Glomerular visceral epithelial cell (primary cell): ENCODE measurements at regions not wholly inside any gene's neighbourhood (a gene's known extent, or its start where the extent isn't known, plus 50 kb on each side); places are given as distances from the start of the nearest gene placed in this dataset.

Experiments used
- DNase-seq: peaks from one replicate; pipeline ENCODE4 v3.0.0-alpha.2; 2016; ENCODE audit errors: extremely low spot score

DNA sequence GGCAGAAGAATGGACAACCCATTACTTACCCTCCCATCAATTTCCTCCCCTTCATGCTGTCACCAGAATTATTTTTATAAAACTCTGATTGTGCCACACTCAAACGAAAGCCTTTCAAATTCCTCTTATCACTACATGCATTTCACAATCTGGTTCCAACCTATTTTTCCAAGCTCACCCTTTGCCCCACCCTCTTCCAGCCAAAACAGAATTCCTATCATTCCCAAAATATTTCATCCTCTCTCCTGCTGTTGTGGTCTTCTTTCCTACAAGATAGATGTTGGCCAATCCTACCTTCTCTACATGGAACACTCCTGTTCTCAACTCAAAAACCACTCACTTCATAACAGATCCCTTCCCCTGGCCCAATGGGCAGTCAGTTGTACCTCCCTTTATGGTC lies 111.5 kb downstream of the ELAPOR2 start:
- DNase-seq = no peak

DNA sequence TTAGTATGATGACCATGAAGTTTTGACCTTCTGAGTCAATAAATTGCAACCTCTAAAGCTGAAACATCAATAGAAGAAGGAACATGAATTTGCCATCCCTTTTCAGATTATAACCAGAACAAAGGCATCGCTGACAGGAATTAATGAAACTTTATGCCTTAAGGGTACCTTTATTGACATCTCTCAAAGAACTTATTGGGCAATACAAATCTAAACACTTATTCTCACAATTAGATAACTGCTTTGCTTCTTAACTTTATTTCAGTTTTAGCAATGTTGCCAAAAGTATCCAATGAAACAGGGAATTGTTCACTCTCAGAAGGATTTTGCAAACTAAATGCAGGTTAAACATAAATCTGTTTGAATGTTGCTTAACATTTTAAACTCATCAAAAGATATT lies 116.0 kb downstream of the ELAPOR2 start:
- no peak for DNase-seq

DNA sequence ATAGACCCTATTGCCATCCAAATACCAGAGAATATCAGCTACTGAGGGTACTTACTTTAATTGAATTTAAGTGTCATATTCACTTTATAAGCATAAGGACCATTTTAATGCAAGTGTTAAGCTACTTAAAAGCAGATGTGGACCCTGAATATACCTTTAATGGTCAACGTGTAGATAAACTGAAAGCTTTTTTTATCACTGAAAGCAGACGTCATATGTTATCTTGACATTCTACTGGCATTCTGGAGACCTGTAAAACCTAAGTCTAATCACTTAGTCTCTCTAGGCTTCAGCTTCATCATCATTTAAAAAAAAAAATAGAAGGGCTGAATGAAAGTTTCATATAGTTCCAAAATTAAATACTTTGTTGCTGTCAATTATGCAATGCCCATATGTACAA lies 116.5 kb downstream of the ELAPOR2 start:
- DNase-seq = no peak

DNA sequence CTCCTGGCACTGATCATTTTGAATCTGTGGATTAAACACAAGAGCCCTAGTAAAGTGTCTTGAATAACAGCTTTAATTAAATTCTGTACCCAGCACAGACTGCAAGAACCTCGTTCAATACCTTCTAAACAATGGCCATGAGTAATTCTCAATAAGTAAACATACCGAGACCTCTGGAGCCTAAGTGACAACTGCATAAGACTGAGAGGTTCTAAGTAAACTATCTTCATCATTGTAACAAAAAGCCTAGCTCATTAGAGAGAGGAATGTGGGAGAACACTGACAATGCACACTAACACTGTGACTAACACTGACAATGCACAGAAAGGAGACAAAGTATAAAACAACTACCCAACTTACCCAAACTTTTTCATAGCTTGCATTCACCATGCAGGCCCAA lies 117.4 kb downstream of the ELAPOR2 start:
- no peak for DNase-seq

DNA sequence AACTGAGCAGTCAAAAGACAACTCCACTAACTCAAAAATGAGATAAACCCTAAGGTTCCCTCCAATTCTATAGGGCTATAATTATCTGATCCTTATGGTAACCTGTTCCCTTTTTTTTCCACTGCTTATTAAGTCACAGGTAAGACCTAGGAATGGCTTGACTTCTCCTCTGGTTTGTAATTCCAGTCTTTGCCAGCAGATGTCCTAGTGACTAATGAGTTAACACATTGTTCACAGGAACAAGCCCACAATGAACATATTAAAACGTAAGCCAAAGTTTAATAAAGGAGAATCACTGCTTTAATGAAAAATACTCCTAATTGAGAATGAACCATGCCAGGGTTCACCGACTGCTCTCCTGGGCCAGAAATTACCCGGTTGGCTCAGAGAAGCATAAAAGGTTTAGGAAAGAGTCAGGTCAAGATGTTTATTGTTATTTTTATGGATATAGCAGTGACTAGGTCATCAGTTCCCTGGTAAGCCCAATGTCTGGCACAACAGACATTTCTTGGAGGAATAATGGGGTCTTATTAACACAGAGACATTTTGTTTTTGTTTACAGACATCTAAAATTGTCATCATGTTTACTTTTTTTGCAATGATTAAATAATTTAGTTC lies 120.1 kb downstream of the ELAPOR2 start:
- DNase-seq = peak; percentile 56

DNA sequence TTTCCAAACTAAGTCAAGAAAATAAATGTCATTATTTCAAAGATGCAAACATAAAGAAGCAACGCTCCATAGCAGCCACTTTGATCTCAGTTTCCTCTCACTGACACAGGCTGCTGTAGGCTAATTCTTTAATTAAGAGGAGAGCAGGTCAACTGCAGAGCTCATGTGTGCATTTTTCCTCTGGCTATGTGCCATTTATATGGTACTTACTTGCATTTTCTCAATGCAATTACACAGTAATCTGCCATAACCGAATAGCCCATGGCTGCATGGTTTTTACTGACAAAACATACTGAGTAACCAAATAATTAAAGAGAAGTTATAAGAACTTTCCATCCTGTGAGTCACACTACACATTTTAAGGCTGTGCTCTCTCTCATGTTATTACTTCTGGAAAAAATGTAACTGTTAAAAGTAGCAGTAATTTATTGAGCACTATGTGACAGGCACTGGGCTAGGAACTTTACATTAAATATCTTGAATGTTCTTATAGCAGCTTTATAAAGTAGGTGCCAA lies 122.0 kb downstream of the ELAPOR2 start:
- DNase-seq = no peak

DNA sequence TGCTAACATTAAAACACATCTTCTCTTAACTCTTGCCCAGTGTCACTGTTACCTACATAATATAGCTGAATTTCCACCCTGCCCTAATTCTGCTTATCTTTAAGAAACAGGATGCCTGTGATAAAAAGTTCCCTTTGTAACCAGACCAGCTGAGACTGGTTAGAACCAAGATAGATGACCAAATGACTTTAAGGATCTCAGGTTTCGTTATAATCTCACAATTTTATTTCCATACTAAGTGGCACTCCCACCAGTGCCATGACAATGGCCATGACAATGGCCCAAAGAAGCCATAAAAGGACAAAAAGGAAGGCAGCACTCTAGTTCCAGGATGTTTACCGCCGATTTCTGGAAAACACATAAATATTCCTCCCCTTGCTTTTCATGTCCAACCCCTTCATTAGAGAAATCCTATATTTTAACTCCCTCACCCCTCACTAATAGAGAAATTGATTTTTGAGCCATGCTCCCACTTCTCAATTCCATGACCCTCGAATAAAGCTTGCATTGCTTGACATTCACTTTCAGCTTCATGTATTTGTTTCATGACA lies 126.1 kb downstream of the ELAPOR2 start:
- DNase-seq = no peak

DNA sequence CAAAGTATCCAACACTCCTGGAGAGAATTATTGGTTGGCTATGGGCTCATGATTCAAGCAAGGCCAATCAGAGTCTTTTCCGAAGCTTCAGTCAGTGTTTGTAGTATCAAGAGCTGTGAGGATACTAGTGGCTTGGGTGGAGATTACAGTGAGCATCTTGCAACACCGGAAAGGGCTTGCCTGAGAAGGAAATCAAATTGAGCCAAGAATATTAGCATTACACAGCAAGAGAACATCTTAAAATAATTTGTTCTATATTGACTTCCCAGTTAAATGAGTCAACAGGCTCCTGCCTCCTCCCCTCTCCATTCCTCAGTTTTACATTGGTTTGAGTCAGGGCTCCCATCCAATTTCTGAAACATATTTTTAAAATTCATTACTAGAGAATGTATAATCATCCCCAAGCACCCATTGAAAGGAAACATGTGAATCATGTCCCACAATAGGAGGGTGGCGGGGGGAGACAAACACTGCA lies 127.4 kb downstream of the ELAPOR2 start:
- DNase-seq = no peak

DNA sequence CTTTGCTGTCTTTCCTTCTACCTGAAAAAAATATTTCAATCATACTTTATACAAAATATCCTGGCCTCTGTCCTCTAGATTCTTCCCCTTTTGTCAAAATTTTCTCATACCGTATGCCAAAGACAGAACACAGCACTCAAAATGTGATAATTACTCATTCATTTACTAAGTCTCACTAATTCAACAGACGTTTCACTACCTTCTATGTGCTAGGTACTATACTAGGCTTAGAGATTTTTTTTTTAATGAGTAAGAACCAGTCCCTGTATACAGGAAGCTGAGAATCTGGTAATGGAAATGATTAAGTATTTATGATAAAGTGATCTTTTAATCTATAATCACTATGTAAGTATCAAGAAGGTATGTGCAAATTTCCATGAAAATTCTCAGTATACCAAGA lies 128.0 kb downstream of the ELAPOR2 start:
- no peak for DNase-seq

DNA sequence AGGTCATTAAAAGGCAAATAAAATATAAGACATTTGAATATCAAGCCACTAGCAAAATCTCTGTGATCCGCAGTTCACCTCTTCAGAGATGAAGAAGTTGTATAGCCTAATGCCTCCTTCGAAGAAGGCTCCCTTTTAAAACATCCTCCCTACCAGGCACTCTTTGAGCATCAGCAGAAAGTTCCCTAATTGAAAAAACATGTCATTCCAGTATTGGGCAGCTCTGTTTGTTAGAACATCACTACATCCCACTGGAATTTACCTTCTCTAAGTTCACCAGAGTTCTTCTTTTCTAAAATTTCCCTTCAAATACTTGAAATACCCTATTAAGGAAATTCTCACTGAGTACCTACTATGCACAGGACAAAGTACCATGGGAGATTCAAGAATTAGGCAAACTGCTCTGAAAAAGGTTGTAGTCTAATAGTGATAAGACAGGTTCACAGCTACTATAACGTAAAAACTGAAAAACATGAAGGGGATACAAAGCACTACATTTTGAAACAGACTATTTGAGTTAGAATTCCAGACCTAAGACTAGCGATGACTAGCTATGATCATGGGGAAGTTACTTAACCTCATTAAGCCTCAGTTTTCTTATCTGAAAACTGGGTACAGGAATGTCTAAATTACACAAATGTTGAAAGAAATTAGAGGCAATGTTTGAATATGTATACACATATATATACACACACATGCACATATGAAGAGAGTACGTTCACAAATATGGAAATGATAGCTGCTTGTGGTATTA lies 128.7 kb downstream of the ELAPOR2 start:
- DNase-seq = no peak

DNA sequence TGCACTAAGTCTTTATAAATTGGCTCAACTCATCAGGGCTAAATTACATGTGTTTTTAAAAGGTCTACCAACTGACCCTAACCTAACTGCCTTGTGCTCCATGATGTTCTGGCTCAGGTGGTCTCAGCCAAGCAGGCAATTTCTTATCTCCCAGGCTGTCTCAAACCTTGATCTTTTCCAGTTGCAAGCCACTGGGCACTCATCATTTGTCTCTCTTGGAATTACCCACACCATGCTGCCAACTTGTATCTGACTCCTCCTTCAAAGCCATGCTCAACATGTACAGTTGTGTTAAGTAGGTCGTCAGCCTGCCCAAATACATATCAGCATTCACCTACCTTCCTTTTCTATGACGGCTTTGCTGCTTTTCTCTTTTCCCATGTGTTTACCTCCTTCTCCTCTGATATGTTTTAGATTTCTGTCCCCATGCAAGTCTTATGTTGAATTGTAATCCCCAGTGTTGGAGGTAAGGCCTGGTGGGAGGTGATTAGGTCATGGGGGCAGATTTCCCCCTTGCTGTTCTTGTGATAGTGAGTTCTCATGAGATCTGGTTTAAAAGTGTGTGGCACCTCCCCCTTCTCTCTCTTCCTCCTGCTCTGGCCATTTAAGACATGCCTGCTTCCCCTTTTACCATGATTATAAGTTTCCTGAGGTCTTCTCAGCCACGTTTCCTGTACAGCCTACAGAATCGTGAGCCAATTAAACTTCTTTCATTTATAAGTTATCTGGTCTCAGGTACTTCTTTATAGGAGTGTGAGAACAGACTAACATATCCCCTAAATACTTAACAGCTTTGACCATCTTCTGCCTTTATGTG lies 130.0 kb downstream of the ELAPOR2 start:
- DNase-seq = no peak

DNA sequence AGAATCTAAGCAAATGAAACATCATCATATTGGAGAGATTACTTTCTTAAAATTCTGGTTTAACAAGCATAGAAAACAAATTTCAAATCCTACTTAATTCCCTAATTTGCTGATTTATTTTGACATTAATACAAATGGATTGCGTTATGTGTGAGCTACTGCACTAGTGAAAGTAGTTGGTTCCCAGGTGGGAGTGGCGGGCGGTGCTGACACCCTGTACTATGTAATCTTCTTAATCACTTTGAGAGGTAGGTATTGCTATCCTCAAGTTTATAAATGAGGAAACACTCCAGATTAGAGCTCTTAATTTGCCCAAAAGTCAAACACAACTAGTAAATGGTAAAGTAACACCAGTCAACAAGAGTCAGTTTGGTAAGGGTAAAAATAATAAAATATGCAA lies 131.1 kb downstream of the ELAPOR2 start:
- DNase-seq = no peak

DNA sequence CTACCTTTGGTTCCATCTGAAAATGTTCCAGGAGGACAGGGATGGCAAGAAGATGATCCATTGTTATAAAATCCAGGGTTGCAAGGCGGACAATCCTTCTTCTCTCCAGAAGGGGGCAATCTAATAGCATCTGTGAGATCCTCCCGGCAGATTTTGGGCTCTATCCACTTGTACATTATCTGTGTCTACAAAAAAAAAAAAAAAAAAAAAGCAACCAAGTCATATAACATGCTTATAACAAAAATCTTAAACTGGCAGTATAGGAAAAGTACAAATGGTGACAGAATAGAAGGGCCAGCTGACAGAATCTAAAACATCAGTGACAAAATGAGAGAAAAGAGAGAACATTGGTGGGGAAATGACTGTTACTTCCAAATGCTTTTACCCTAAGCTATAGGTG lies 132.7 kb downstream of the ELAPOR2 start:
- peak; percentile 12 for DNase-seq

DNA sequence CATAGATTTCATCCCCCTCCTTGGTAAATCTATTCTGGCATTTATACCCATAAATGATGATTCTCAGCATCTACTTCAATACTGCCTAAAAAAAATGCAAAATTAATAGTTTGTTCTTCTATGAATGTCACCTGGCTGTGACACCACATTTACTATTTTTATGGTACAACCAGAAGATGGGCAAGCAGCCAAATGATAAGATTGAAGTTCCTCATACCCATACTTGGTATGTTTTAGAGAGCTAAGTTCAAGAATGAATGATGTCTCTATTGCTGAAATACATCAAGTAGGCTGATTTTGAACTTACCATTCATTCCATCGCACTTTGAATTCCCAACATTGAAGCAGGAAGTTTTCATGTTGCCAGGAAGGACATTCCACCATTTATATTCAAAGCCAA lies 134.2 kb downstream of the ELAPOR2 start:
- DNase-seq = no peak

DNA sequence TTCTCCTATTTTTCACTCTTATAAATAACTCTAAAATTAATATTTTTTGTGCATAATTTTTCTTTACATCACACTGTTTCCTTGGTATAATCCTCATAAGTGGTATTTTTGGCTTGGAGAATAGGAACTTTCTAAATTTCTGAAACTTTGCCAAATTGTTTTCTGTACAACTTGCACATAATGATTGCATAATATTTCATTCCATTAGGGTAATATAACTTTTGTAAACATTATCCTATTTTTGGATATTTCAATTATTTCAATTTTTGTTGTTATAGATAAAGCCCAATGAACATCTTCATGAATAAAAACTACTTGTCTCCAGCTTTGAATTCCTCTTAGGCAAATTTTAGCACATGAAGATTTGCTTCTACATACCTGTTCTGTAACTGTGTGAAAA lies 135.9 kb downstream of the ELAPOR2 start:
- DNase-seq = no peak

DNA sequence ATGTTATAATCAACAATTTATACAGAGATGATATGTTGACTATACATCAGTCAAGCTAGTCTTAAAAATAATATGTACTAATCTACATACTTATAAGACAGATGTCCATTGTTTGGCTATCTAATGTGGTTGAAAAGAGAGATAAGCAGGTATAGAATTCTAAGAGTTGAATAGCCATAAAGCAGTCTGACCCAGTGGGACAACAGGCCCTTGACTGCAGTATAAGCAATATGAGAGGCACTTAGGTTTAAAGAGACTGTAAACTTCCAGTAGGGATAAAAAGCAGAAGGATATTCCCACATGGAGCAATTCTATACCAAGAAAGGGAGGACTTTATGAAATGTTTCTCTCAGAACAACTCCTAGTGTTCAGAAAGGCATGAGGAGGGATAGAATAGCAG lies 139.3 kb downstream of the ELAPOR2 start:
- DNase-seq = no peak

DNA sequence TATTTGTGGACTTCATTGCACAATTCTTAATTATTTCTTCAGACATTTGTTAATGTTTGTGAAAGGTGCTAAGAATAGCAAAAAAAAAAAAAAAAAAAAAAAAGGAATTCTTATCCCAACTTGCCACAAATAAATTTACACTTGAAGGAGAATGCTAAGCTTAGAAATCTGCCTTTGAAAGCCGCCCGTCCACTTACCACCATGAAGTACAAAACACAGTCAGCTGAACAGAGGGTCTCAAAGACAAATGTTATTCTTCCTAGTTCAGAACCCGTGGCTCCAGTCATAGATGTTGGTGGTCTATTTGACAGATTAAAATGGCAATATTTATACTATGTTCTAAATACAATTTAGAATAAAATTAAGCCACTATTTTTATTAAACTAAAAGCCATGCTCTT lies 141.2 kb downstream of the ELAPOR2 start:
- DNase-seq = no peak

DNA sequence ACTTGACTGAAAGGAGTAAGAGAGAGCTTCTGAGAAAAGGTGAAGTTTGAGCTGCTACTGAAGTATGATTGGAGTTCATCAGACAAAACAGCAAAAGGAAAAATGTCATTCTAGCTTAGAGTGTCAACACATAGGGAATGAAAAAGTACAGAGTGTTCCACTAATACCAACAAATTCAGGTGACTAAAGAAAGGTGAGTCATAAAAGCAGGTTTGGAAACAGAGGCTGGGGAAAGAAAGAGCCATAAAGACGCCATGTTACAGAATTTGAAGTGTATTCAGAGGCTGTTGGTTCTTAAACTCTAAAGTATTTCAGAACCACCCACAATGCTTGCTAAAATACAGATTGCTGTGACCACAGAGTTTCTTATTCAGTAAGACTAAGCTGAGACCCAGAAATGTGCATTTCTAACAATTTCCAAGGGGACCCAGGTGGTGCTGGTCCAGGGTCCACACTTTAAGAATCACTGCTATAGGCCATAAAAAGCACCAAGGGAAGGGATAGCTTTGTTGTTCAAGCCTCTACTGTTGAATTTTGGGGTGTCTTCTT lies 143.1 kb downstream of the ELAPOR2 start:
- DNase-seq = no peak

DNA sequence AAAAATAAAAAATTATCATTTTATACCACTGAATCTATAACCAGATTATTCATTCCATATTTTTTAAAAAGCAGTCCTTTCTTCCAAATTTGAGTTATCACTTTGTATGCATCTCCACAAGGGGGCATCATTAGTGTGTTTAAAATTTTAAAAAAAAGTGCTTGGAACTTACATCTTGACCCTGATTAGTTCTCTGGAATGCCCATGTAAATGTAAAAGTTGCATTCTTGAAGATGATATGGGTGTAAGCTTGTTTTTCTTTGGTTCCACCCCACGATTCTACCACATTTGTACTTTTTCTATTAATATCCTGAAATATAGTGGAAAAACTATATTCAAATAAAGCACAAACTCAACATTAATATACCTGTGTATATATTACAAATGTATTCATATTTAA lies 144.9 kb downstream of the ELAPOR2 start:
- no peak for DNase-seq
